IMR-90 (cell line): ENCODE measurements at regions not wholly inside any gene's neighbourhood (a gene's known extent, or its start where the extent isn't known, plus 50 kb on each side); places are given as distances from the start of the nearest gene placed in this dataset.

Experiments
- ATAC-seq: fragments of 200-7000 bp; cut with Tn5 transposase; 2 replicates; pipeline ENCODE4 v1.9.1; 2020; ENCODE audit warnings: low read depth, mild to moderate bottlenecking, moderate library complexity
- BruUV-seq: library from RNA; stranded (reverse); fragments of 400-500 nt; replicated peaks from 2 replicates; lab custom pipeline; 2021; lab: Mats Ljungman, UMichigan
- CTCF ChIA-PET: fragments of 300-600 bp; formaldehyde crosslinking; extraction: SDS; loops from one replicate; lab custom pipeline; 2021; ENCODE audit warnings: antibody characterized with exemption; lab: Yijun Ruan, JAX
- POLR2A ChIA-PET: fragments of 300-600 bp; sonication (Branson Sonifier 250); formaldehyde crosslinking; loops from one replicate; lab custom pipeline; 2022; ENCODE audit warnings: antibody characterized with exemption; ENCODE audit not compliant: unreplicated experiment; lab: Charles Lee
- DNase-seq: peaks from one replicate; pipeline ENCODE4 v3.0.0; 2013
- H2AFZ ChIP-seq: replicated peaks from 2 replicates; pipeline ENCODE3; 2013; ENCODE audit warnings: low read length, mild to moderate bottlenecking; ENCODE audit not compliant: poor library complexity
- H2AK5ac ChIP-seq: 2 replicates; pipeline ENCODE4 v1.6.1; 2013; ENCODE audit warnings: low read depth, low read length, inconsistent platforms
- H2AK9ac ChIP-seq: replicated peaks from 2 replicates; pipeline ENCODE3; 2013; ENCODE audit warnings: mild to moderate bottlenecking, low read depth, low read length, moderate library complexity; ENCODE audit not compliant: poor library complexity
- H2BK120ac ChIP-seq: 2 replicates; pipeline ENCODE4 v1.6.1; 2013; ENCODE audit warnings: low read depth, low read length, inconsistent platforms
- H2BK15ac ChIP-seq: 3 replicates; pipeline ENCODE4 v1.6.1; 2013; ENCODE audit warnings: low read depth, low read length, inconsistent platforms
- H2BK20ac ChIP-seq: 2 replicates; pipeline ENCODE4 v1.6.1; 2013; ENCODE audit warnings: low read depth, mild to moderate bottlenecking, inconsistent platforms, low read length, moderate library complexity
- H2BK5ac ChIP-seq: 2 replicates; pipeline ENCODE4 v1.6.1; 2013; ENCODE audit warnings: mild to moderate bottlenecking, low read depth, low read length, inconsistent platforms; ENCODE audit not compliant: poor library complexity, severe bottlenecking
- H3K14ac ChIP-seq: replicated peaks from 2 replicates; pipeline ENCODE4 v1.6.1; 2013; ENCODE audit warnings: low read depth, low read length, inconsistent platforms
- H3K18ac ChIP-seq: 2 replicates; pipeline ENCODE4 v1.6.1; 2013; ENCODE audit warnings: low read depth, low read length, control low read depth
- H3K23ac ChIP-seq: 2 replicates; pipeline ENCODE4 v1.6.1; 2013; ENCODE audit warnings: low read depth, low read length, inconsistent platforms
- H3K27ac ChIP-seq: 2 replicates; pipeline ENCODE4 v1.5.1; 2013; ENCODE audit warnings: mild to moderate bottlenecking, control low read depth, low read length; ENCODE audit not compliant: insufficient read depth
- H3K27me3 ChIP-seq: 2 replicates; pipeline ENCODE4 v1.6.1; 2013; ENCODE audit warnings: low read length; ENCODE audit not compliant: control insufficient read depth, insufficient read depth
- H3K36me3 ChIP-seq: 2 replicates; pipeline ENCODE4 v1.6.1; 2013; ENCODE audit warnings: low read length, mixed read lengths; ENCODE audit not compliant: control insufficient read depth, insufficient read depth
- H3K4ac ChIP-seq: 2 replicates; pipeline ENCODE4 v1.6.1; 2013; ENCODE audit warnings: low read depth, low read length, inconsistent platforms
- H3K4me1 ChIP-seq: 2 replicates; pipeline ENCODE4 v1.6.1; 2013; ENCODE audit warnings: low read length, mixed read lengths; ENCODE audit not compliant: control insufficient read depth, insufficient read depth
- H3K4me2 ChIP-seq: 2 replicates; pipeline ENCODE4 v1.6.1; 2013; ENCODE audit warnings: low read depth, mild to moderate bottlenecking, control low read depth, low read length, moderate library complexity
- H3K4me3 ChIP-seq: 2 replicates; pipeline ENCODE4 v1.5.1; 2013; ENCODE audit warnings: low read depth, mild to moderate bottlenecking, control low read depth, low read length, moderate library complexity; ENCODE audit not compliant: insufficient read depth
- H3K56ac ChIP-seq: 2 replicates; pipeline ENCODE4 v1.6.1; 2013; ENCODE audit warnings: low read length, inconsistent platforms; ENCODE audit not compliant: insufficient read depth; ENCODE audit errors: extremely low read depth
- H3K79me1 ChIP-seq, 2 experiments: 2 replicates each; pipeline ENCODE4 v1.6.1; 2013; ENCODE audit warnings: low read length in 2 of 2, inconsistent platforms in 1 of 2, low read depth in 1 of 2
- H3K9ac ChIP-seq: 2 replicates; pipeline ENCODE4 v1.6.1; 2013; ENCODE audit warnings: low read depth, low read length, control low read depth
- H3K9me1 ChIP-seq: 2 replicates; pipeline ENCODE4 v1.6.1; 2013; ENCODE audit warnings: low read length, inconsistent platforms; ENCODE audit not compliant: insufficient read depth
- H3K9me3 ChIP-seq: 2 replicates; pipeline ENCODE4 v1.6.1; 2013; ENCODE audit warnings: low read length; ENCODE audit not compliant: control insufficient read depth, insufficient read depth
- H4K20me1 ChIP-seq: 2 replicates; pipeline ENCODE4 v1.6.1; 2013; ENCODE audit warnings: low read length, inconsistent platforms; ENCODE audit not compliant: insufficient read depth
- H4K5ac ChIP-seq: 2 replicates; pipeline ENCODE4 v1.6.1; 2013; ENCODE audit warnings: mild to moderate bottlenecking, low read depth, low read length, control low read depth
- H4K8ac ChIP-seq, 2 experiments: 2 replicates each; pipeline ENCODE4 v1.6.1; 2013; ENCODE audit warnings: low read depth in 2 of 2, low read length in 2 of 2, control low read depth in 1 of 2, inconsistent platforms in 1 of 2
- H4K91ac ChIP-seq: 2 replicates; pipeline ENCODE4 v1.6.1; 2013; ENCODE audit warnings: low read depth, low read length, inconsistent platforms; ENCODE audit not compliant: insufficient read depth
- BHLHE40 ChIP-seq: fragments of 150-350 bp; IDR thresholded peaks from 2 replicates; pipeline ENCODE4 v1.6.1; 2016; ENCODE audit warnings: mild to moderate bottlenecking, low read depth, low read length
- CEBPB ChIP-seq: IDR thresholded peaks from 2 replicates; pipeline ENCODE4 v1.6.1; 2012; ENCODE audit warnings: low read depth, low read length, improper control_type of control experiment
- CHD1 ChIP-seq: IDR thresholded peaks from 2 replicates; pipeline ENCODE4 v1.6.1; 2012; ENCODE audit warnings: low read depth, low read length, improper control_type of control experiment
- CTCF ChIP-seq: conservative IDR thresholded peaks from 2 replicates; pipeline ENCODE4 v1.5.1; 2012; ENCODE audit warnings: mild to moderate bottlenecking, low read depth, low read length, improper control_type of control experiment
- ELK1 ChIP-seq: fragments of 150-350 bp; IDR thresholded peaks from 2 replicates; pipeline ENCODE4 v1.6.1; 2016; ENCODE audit warnings: low read depth, mild to moderate bottlenecking, low read length, moderate library complexity, borderline replicate concordance
- FOS ChIP-seq: fragments of 150-350 bp; IDR thresholded peaks from 2 replicates; pipeline ENCODE4 v1.6.1; 2016; ENCODE audit warnings: low read depth, low read length
- MAFK ChIP-seq: IDR thresholded peaks from 2 replicates; pipeline ENCODE4 v1.6.1; 2012; ENCODE audit warnings: low read depth, low read length, improper control_type of control experiment
- MAZ ChIP-seq: IDR thresholded peaks from 2 replicates; pipeline ENCODE4 v1.6.1; 2012; ENCODE audit warnings: low read depth, mild to moderate bottlenecking, low read length, improper control_type of control experiment, moderate library complexity, borderline replicate concordance
- MXI1 ChIP-seq: IDR thresholded peaks from 2 replicates; pipeline ENCODE4 v1.6.1; 2012; ENCODE audit warnings: low read depth, mild to moderate bottlenecking, low read length, moderate library complexity, borderline replicate concordance
- NFE2L2 ChIP-seq: fragments of 150-350 bp; IDR thresholded peaks from 2 replicates; pipeline ENCODE4 v1.6.1; 2016; ENCODE audit warnings: low read depth, mild to moderate bottlenecking, low read length
- POLR2A ChIP-seq: IDR thresholded peaks from 2 replicates; pipeline ENCODE4 v1.6.1; 2012; ENCODE audit warnings: mild to moderate bottlenecking, low read depth, low read length
- RAD21 ChIP-seq: IDR thresholded peaks from 2 replicates; pipeline ENCODE4 v1.6.1; 2012; ENCODE audit warnings: low read length, improper control_type of control experiment
- RCOR1 ChIP-seq: IDR thresholded peaks from 2 replicates; pipeline ENCODE4 v1.6.1; 2012; ENCODE audit warnings: mild to moderate bottlenecking, low read length, improper control_type of control experiment; ENCODE audit not compliant: insufficient replicate concordance
- RFX5 ChIP-seq: IDR thresholded peaks from 2 replicates; pipeline ENCODE4 v1.8.0; 2012; ENCODE audit warnings: low read depth, mild to moderate bottlenecking, low read length, moderate library complexity
- WGBS, 2 experiments: methylation state at CpG; one replicate each; pipeline versions ENCODE4 v1.1.5 to v1.1.7; 2013; ENCODE audit warnings: missing lambda C conversion rate in 2 of 2; ENCODE audit not compliant: insufficient read length in 1 of 2; ENCODE audit errors: extremely low coverage in 2 of 2; 5-methylcytosine and 5-hydroxymethylcytosine counted together
- dilution Hi-C: fragments of 300-500 bp; cut with HindIII; formaldehyde crosslinking; loops from one replicate; pipeline ENCODE4 v1.14.3; 2018; ENCODE audit warnings: low sequenced_read_pairs; ENCODE audit not compliant: unreplicated experiment
- in situ Hi-C: fragments of 300-500 bp; cut with MboI; formaldehyde crosslinking; loops from 3 replicates; pipeline ENCODE4 v1.14.3; 2019; ENCODE audit warnings: low sequenced_read_pairs, inconsistent platforms, mixed read lengths
- intact Hi-C: fragments of 100-400 bp; cut with micrococcal nuclease; formaldehyde crosslinking; loops from 2 replicates; pipeline ENCODE4 v1.10.0; 2022
- TF ChIP-seq, protein P1 (sequence below): fragments of 150-350 bp; IDR thresholded peaks from 2 replicates; pipeline ENCODE4 v1.6.1; 2017; ENCODE audit warnings: mild to moderate bottlenecking, antibody characterized with exemption, low read length, low read depth

GRCh38 chr12:113650476-113650875 lies 178.8 kb upstream of the LHX5 start:
- no peak overlapping the region for H3K4ac ChIP-seq
- H3K4me2 ChIP-seq = no peak overlapping the region
- dilution Hi-C loops = no loop called here
- POLR2A ChIA-PET = no interaction called here
- H3K79me1 ChIP-seq = no peaks in the 10 kb centered on the region
- H3K9me3 ChIP-seq = 0 out of 2 replicates have a peak, but pooled peaks cover 2% of the 10 kb centered on the region
- intact Hi-C loops = no loop called here
- H2AK9ac ChIP-seq = no peak overlapping the region
- no peak overlapping the region for H2AK5ac ChIP-seq
- ATAC-seq (no peak), DNase-seq (no peak)
- H2BK20ac ChIP-seq = no peak overlapping the region
- CTCF ChIA-PET = no interaction called here
- H2BK15ac ChIP-seq = no peak overlapping the region
- H3K9me1 ChIP-seq = no peaks in the 10 kb centered on the region
- no peak overlapping the region for H3K27ac ChIP-seq
- TF ChIP-seq, protein P1, sequence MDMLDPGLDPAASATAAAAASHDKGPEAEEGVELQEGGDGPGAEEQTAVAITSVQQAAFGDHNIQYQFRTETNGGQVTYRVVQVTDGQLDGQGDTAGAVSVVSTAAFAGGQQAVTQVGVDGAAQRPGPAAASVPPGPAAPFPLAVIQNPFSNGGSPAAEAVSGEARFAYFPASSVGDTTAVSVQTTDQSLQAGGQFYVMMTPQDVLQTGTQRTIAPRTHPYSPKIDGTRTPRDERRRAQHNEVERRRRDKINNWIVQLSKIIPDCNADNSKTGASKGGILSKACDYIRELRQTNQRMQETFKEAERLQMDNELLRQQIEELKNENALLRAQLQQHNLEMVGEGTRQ = no peak
- TF ChIP-seq CHD1 = no peak
- TF ChIP-seq RCOR1 = no peak
- TF ChIP-seq POLR2A = no peak
- TF ChIP-seq CTCF = no peak
- no peak for TF ChIP-seq ELK1
- TF ChIP-seq MAFK = no peak
- TF ChIP-seq FOS = no peak
- TF ChIP-seq RAD21 = no peak
- no peak for TF ChIP-seq BHLHE40
- no peak for TF ChIP-seq NFE2L2
- TF ChIP-seq MXI1 = no peak
- TF ChIP-seq CEBPB = no peak
- TF ChIP-seq MAZ = no peak
- no peak for TF ChIP-seq RFX5
- peaks cover 10% of the 10 kb centered on the region for H3K27me3 ChIP-seq
- in situ Hi-C loops = no loop called here
- H3K14ac ChIP-seq = no peak overlapping the region
- H3K9ac ChIP-seq = no peak overlapping the region
- H2BK5ac ChIP-seq = no peak overlapping the region
- no peaks in the 10 kb centered on the region for H3K4me1 ChIP-seq
- no peak overlapping the region for H3K18ac ChIP-seq
- no peaks in the 10 kb centered on the region for H3K36me3 ChIP-seq
- H4K91ac ChIP-seq = no peak overlapping the region
- H4K5ac ChIP-seq = no peak overlapping the region
- H4K20me1 ChIP-seq = no peaks in the 10 kb centered on the region
- no peak overlapping the region for H2BK120ac ChIP-seq
- H4K8ac ChIP-seq = no peak overlapping the region
- no peak overlapping the region for H3K56ac ChIP-seq
- no peak overlapping the region for H3K4me3 ChIP-seq
- H2AFZ ChIP-seq = no peak overlapping the region
- H3K23ac ChIP-seq = no peak overlapping the region
- no TSS peak for BruUV-seq
- 0% methylated on average over 1 of the region's 6 CpGs; no CpG with 5 or more reads in 1 of the 2 experiments for WGBS, 2 experiments
